HG03196 (cell line): ENCODE measurements at regions not wholly inside any gene's neighbourhood (a gene's known extent, or its start where the extent isn't known, plus 50 kb on each side); places are given as distances from the start of the nearest gene placed in this dataset.
"Not testable (repeated sequence)": the region's sequence is repeated elsewhere in the genome, so short reads cannot be mapped to it uniquely, and the experiment has no call there.

ENCODE experiments used
- ATAC-seq: cut with Tn5 transposase; IDR thresholded peaks from one replicate; pipeline ENCODE4 v1.9.1; 2021; ENCODE audit not compliant: unreplicated experiment

DNA sequence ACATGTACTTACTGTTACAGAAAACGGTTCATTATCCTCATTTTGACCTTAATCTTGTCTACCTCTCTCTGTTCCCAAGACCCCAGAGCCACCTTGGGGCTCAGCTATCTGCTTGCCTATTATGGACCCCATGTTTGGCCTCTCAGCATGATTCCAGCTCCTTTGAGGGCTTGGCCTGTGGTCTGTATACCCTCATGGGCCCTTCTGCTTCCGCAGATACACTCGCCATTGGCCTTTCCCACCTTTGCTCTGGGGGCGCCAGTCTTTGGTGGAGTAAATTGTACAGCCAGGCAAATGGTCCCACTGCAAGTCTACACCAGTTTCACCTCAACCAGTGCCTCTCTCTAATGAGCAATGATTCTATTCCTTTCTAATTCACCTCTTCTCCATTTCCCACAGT is 109.2 kb upstream of the ZNF746 start:
- no peak for ATAC-seq

GRCh38 chr7:149605696-149606095 is 108.1 kb upstream of the ZNF746 start:
- no peak for ATAC-seq

- ATAC-seq, result no peak
These were observed 106.9 kb upstream of the ZNF746 start for GRCh38 chr7:149604521-149604920.

DNA sequence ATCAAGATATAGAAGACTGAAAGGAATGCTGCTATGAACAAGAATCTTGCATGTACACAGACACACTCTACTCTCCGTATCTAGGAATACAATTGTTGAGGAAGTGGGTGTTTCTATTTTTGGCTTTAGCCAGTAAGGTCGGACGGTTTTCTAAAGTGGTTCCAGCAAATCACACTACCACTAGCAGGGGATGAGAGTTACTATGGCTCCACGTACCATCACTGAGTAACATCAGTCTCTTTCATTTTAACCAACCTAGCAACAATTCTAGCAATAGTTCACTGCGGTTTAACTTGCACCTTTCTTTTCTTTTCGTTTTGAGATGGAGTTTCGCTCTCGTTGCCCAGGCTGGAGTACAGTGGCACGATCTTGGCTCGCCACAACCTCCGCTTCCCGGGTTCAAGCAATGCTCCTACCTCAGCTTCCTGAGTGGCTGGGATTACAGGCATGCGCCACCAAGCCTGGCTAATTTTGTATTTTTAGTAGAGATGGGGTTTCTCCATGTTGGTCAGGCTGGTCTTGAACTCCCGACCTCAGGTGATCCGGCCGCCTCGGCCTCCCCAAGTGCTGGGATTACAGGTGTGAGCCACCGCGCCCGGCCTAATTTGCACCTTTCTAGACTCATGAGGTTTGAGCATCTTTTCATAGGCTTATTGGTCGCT is 103.2 kb upstream of the ZNF746 start:
- ATAC-seq, result peak; percentile 96

GRCh38 chr7:149599636-149600206 is 102.1 kb upstream of the ZNF746 start:
- no peak for ATAC-seq

GRCh38 chr7:149598721-149599308 is 101.2 kb upstream of the ZNF746 start:
- ATAC-seq, result no peak

GRCh38 chr7:149597789-149598188 is 100.2 kb upstream of the ZNF746 start:
- ATAC-seq, result not testable (repeated sequence)

- ATAC-seq, result no peak
These were observed 97.9 kb upstream of the ZNF746 start for GRCh38 chr7:149595541-149595940.

GRCh38 chr7:149595078-149595477 is 97.5 kb upstream of the ZNF746 start:
- ATAC-seq, result no peak

- no peak for ATAC-seq
These were observed 91.3 kb upstream of the ZNF746 start for GRCh38 chr7:149588930-149589329.

DNA sequence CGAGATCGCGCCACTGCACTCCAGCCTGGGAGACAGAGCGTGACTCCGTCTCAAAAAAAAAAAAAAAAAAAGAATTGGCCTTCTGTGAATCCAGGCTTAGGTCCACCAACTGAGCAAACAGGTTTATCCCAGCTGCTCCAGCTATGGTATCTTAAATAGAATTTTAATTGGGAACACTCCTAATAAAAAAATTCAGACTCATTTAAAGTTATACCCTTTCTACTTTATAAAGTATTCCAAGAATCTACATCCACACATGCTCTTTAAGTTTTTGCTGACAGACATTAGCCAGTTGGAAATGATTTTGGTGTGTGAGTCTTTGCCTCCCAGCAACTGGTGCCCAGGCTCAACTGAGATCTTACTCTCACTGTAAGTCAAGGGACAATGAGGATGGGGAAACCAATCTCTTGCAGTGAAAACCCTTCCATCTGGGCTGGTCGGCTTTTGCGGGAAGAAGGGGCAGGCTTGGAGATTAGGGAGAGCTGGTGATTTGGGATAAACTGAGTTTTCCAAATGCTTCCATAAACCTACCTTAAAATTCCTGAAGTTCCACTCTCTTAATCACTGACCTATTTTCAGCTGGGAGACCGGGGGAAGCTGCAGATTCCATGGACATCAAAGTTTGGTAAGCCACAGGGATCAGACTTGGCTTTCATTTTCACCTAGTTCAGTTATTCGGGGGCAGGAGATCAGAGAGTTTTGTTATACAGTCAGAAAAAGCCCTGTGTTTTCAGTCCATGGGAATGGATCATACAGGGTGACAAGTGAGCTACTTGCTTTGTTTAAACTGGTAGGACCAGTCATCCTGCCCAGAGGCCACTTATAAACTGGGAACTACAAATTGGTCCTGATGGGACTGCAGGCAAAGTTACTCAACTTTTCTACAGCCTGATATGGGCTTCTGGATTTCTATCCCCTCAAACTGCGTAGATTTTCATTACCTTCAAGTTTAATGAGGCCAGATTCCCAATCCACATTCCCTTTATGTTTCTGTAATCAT is 89.3 kb upstream of the ZNF746 start:
- ATAC-seq, result no peak

DNA sequence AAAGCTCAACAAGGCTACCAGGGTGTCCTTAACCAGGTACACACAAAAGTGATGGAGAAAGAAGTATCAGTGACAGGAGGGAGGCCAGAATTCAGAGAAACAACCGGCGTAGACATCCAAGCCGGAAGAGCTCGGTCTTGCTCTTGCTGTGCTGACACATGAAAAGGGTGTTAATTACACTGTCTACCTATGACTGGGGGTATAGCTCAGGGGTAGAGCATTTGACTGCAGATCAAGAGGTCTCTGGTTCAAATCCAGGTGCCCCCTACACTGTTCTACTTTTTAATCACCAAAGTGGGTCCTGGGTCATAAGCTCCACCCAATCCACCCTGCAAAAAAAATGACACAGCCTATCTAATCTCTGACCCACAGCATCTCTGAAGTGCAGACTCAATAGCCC is 86.9 kb upstream of the ZNF746 start:
- no peak for ATAC-seq

- no peak for ATAC-seq
These were observed 86.4 kb upstream of the ZNF746 start for GRCh38 chr7:149584009-149584408.

- no peak for ATAC-seq
These were observed 82.7 kb upstream of the ZNF746 start for GRCh38 chr7:149580328-149580727.

- not testable (repeated sequence) for ATAC-seq
These were observed 81.8 kb upstream of the ZNF746 start for GRCh38 chr7:149579365-149579764.

- not testable (repeated sequence) for ATAC-seq
These were observed 76.8 kb upstream of the ZNF746 start for GRCh38 chr7:149574428-149574827.

DNA sequence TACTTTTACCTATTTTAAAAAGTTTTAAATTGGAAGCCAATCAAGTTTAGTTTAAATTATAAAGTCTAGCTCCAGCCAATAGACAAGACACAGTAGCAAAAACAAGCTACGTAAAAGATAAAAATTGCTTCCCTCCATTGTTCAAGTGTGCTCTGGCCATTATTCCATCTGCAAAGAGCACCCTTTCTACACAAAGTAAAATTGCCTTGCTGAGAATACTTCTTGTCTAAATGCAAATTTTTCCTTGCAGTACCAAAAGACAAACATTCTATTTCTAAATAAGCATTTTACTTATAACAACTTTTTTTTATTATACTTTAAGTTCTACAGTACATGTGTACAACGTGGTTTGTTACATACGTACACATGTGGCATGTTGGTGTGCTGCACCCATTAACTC is 75.9 kb upstream of the ZNF746 start:
- no peak for ATAC-seq

DNA sequence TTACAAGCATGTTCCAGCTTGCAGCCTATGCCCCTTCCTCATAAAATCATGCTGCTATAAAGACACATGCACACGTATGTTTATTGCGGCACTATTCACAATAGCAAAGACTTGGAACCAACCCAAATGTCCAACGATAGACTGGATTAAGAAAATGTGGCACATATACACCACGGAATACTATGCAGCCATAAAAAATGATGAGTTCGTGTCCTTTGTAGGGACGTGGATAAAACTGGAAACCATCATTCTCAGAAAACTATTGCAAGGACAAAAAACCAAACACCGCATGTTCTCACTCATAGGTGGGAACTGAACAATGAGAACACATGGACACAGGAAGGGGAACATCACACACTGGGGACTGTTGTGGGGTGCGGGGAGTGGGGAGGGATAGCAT is 75.3 kb upstream of the ZNF746 start:
- ATAC-seq, result not testable (repeated sequence)

DNA sequence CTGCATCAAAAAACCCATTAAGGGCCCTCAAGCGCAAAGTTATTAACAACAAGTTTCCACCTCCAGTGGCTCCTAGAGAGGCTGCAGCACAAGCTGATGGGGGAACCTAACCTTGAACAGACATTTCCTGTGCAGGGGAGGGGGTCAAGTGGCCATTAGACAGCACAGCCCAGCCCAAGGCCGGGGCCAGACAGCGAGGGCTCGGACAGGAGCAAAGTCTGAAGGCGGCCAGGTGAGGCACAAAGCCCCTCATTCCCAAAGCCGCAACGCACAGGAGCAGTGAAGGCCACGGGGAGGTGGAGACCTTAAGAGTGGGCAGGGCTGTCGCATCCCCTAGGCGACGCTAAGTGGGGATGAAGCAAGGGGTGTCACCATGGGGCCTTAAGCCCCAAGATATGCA is 73.2 kb upstream of the ZNF746 start:
- ATAC-seq, result no peak

GRCh38 chr7:149569726-149570422 is 72.3 kb upstream of the ZNF746 start:
- ATAC-seq, result no peak
